Activated CD4-positive, alpha-beta T cell treated with anti-CD3 and anti-CD28 coated beads for 24 hours (primary cell): ENCODE measurements at regions not wholly inside any gene's neighbourhood (a gene's known extent, or its start where the extent isn't known, plus 50 kb on each side); places are given as distances from the start of the nearest gene placed in this dataset.
"Not testable (repeated sequence)": the region's sequence is repeated elsewhere in the genome, so short reads cannot be mapped to it uniquely, and the experiment has no call there.

Source experiments
- DNase-seq, 2 donors: peaks; one replicate each; pipeline ENCODE4 v3.0.0-alpha.2; 2020; ENCODE audit warnings: low read depth in 2 of 2

DNA sequence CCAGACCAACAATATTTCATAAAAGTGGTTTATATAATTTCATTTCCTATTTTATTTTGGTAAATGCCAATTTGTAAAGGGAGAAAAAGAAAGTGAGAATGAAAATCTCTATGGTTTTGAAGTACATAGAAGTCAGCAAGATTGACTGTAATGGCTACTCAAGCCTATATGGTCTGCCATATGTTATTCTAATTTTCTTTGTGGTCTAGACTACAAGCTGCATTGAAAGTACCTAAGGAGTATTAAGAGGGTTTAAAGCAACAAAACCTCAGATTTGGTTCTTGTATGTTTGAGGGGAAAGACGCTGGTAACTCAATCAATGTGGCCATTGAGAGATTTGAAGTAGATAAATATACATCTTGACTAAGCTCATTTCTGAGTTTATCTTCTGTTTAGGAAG lies 193.5 kb upstream of the EYA4 start:
- no peak for DNase-seq

GRCh38 chr6:133051240-133051639 lies 189.9 kb upstream of the EYA4 start:
- DNase-seq: no peak

GRCh38 chr6:133052465-133052864 lies 188.7 kb upstream of the EYA4 start:
- DNase-seq: no peak

DNA sequence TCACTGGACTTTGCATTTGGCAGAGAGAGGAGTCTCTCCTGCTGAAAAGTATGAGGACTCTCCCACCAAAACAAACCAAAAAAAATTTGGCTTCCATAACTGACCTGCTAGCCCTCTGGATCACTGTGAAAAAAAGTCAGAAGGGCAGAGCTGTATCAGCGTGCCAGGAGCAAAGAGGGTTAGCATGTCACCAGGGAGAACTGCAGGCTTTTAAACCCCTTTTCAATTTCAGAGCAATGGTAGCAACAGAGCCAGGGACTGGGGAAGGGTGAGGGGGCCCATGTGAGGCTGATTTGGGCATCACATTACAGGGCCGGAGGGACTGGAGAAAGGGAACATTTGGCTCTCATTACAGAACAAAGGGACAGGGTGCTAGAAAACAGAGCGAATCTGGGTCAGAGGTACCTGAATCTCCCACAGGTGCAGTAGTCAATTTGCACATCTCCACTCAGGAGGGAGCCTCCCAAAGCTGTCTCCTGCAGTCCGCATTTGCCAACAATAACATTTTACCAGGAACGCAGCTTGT lies 185.7 kb upstream of the EYA4 start:
- no peak for DNase-seq

DNA sequence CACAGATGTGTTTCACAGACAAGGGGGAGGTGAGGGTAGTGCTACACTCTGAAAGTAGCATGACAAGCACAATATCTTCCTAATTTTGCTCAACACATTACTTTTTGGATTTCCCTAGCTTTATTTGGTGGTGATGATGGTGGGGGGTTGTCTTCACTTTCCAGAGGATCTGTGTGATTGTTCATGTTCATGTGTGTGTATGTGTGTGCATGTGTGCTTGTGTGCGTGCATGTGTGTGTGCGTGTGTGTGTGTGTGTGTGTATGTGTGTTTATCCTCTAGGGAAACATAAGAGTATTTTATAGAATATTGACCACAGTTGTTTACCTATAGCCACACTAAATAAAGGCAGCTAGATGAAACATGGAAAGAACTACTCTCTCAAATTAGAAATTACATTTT lies 183.8 kb upstream of the EYA4 start:
- no peak for DNase-seq

GRCh38 chr6:133062077-133062476 lies 179.1 kb upstream of the EYA4 start:
- no peak for DNase-seq

- DNase-seq: no peak
These were observed 178.4 kb upstream of the EYA4 start for GRCh38 chr6:133062696-133063306.

DNA sequence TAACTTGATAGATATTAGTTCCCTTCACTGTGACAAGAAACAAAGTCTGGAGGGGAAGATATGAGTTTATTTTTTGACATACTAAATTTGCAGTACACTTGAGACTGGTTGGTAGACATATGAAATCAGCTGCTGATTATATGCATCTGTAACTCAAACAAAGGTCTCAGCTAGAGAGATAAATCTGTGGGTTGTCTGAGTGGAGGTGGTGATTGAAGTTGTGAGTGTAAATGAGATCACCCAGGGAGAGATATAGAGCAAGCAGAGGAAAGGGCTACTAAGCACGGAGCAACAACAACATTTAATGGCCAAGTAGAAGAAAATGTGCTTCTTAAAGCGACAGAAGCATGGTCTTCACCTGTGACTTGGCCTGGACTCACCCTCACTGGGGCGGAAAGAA lies 173.2 kb upstream of the EYA4 start:
- DNase-seq: no peak

DNA sequence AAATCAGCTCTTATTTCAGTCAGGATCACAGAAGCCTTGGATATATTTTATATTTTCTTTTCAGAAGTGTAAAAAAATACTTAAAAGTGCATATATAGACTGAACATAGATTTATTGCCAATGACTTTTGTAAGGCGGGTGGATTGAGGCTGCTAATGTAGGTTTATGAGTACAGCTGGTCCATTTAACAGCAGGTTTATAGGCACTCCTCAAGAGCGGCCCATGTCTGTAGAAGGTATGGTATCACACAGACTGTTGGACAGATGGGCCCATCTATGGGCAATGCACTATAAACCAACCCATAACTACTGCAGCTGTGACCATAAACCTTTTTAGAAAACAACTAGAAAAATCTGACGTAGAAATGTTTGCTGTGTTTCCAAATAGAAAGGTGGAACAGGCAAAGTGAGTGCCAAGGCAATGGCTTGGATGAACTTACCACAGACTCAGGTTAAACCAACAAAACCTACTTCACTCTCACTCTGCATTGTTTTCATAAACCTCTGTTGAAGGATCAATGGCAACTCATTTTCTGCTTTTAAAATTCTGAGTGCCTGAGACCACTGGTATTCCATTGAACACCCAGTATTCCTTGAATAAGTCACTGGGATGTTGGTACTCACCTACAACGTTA lies 170.6 kb upstream of the EYA4 start:
- DNase-seq: no peak

DNA sequence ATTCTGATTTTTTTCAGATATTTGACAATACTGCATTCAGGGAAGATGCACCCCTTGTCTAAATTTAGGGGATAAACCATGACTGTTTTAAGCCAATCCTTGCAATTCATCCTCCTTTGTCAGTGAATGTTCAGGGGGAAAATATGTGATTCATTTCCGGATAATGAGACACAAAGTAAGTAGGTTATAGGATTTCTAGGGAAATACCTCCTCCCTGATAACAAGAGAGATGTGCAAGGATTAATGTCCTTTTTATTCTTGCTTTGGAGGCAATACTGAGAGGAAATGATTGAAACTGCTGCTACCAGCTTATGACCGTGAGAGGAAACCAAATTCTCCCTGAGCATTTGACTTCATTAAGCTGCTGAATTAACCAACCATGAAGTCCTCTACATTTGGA lies 161.3 kb upstream of the EYA4 start:
- no peak for DNase-seq

DNA sequence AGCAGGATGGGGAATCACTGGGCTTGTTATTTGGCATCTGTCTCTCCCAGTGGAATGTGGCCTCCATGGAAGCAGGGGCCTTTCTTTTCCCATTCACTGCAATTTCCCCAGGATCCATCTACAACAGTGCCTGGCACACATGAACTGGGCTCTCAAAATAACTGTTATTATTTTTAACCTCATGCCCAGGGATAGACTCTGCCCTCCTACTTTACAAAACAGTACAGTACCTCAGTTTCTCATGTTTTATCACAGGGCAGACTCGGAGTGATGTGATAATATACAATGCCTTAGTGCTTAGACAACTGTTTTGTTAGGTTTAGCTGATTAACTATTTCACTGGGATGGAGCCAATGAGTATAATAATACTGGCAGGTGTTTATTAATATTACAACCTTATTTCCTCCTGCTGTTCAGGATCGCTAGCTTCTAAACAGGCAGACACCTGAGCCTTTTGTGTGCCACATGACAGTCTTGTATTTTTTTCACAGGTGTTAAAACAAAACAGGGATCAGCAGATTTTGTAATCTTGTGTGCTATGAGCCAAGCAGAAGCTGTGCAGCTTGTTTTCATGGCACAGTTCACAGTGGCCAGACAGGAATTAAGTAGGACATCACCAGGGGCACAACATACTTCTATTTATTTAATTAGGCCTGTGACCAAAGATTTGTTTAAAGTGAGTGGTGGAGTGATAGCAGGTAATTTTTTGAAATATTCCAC lies 157.7 kb upstream of the EYA4 start:
- no peak for DNase-seq

- no peak for DNase-seq
These were observed 155.7 kb upstream of the EYA4 start for GRCh38 chr6:133085471-133085870.

DNA sequence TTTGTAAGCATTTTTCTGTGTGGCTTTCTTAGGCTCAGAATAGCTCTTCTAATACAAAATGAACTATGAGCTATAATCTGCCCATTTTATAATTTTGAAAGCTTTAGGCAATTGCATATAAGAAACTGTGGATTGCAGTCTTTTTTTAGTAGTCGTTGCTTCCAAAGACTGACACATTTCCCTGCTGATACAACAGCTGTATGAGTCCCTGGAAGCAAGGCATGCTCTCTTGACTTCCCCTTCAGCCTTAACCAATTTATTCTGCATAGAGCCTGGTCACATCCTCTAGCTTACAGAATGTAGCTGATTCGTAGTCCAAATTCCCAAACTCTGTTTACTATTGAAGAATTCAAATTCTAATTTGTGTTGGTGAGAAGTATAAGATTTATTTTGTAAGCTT lies 155.3 kb upstream of the EYA4 start:
- no peak for DNase-seq

DNA sequence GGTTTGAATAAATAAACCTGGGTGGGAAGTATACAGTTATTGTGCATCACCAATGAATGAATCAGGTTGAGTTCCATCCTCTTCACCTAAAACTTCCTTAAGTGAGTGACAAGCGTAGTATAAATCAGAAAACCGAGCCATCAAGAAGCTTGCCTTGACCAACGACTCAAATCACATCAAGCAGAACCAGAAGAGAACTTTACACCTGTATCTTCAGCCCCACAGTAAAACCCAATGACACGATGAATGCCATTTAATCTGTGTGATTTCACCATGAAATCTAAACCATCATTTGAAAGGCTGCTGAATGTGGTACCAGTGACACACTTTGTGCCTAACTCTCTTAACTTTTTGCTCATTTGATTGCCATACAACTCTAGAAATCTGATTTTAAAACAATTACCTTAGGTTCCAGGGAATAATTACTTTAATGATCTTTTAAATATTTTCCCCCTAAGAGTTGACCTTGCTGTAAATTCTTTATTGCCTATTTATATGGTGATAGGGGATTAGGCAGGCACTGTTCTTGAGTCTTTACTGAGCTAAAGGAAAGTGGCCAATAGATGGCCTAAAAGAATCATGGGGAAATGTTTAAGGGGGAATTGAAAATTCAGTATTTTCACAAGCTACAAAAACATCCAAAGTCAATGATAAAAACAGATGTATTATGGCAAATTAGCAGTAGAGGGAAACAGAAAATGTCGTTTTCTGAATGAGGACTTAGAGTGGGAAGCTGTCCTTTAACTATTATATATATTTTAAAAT lies 152.0 kb upstream of the EYA4 start:
- no peak for DNase-seq

- DNase-seq: no peak
These were observed 149.0 kb upstream of the EYA4 start for GRCh38 chr6:133092199-133092598.

DNA sequence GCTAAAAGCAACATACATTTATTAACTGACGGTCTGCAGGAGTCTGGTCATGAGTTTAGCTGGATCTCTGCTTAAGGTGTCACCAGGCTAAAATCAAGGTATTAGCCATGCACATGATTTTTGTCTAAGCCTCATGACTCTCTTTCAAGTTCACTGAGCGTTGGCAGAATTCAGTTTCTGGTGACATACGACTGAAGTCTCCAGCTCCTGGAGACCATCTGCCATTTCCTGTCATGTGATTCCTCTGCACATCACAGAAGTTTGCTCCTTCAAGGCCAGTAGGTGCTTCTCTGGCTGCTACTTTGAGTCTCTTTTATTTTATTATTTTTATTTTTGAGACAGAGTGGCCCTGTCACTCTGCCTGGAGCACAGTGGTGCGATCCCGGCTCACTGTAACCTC lies 148.4 kb upstream of the EYA4 start:
- DNase-seq: no peak

DNA sequence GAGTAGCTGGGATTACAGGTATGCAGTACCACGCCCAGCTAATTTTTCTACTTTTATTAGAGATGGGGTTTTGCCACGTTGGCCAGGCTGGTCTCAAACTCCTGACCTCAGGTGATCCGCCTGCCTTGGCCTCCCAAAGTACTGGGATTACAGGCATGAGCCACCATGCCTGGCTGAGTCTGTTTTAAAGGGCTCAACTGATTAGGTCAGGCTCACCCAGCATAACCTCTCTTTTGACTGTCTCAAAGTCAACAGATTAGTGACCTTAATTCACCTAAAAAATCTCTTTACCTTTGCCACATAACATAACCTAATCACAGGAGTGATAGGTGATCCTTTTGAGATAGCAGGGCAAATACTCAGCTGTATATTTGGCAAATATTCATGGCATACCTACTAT lies 147.9 kb upstream of the EYA4 start:
- DNase-seq: not testable (repeated sequence)

DNA sequence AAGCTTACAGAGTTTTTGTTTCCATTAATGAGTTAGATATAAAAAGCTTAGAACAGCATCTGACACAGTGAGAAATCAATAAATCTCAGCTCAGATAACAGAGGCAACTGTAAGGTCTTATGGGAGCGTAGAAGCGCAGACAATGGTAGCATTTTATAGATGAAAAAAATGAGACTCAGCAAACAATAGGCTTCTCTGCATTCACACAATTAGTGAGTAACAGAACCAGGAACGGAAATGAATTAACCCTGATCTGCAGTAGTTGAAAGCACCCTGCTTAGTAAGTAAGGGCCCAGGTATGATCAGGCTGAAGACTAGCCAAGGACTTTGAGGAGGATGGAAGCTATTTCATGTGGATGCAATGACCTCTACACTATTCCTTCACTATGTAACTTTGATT lies 147.2 kb upstream of the EYA4 start:
- no peak for DNase-seq

DNA sequence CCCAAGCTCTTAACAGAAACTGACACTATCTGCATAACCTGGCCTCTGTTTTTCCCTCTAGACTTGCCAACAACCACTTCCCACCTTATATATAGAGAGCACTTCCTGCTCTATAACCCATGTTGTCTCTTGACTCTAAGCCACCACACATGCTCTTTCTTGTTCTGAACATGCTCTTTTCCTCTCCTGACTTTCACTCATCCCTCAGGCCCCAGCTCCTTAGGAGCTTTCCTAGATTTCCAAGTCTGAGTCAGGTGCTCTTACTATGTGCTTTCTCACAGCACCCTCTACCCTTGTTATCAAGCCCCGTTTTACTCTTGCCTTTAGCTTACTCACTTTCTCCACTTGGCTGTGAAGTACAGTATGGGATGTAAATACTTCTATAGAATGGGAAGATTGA lies 143.9 kb upstream of the EYA4 start:
- DNase-seq: no peak

GRCh38 chr6:133099573-133099972 lies 141.6 kb upstream of the EYA4 start:
- DNase-seq: no peak

DNA sequence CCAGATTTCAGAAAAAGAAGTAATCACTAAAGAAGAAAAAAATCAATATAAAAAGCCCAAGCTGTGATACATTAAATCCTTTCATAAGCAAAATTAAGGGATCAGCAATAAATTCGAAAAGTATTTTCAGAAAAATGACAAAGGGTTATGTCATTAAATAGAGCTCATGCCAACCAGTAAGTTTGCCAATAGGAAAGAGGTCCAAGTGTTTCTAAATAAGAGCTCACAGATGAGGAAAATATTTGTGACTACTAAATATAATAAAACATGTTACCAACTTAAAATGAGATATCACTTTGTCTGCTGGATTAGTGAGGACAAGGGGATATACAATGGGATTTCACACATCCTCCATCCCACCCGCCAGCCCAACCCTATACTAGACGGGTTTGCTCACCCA lies 140.3 kb upstream of the EYA4 start:
- DNase-seq: no peak

GRCh38 chr6:133101790-133102189 lies 139.4 kb upstream of the EYA4 start:
- DNase-seq: no peak
